ENCODE measurements at regions not wholly inside any gene's neighbourhood (a gene's known extent, or its start where the extent isn't known, plus 50 kb on each side); places are given as distances from the start of the nearest gene placed in this dataset.
"Not testable (repeated sequence)": the region's sequence is repeated elsewhere in the genome, so short reads cannot be mapped to it uniquely, and the experiment has no call there.

DNA sequence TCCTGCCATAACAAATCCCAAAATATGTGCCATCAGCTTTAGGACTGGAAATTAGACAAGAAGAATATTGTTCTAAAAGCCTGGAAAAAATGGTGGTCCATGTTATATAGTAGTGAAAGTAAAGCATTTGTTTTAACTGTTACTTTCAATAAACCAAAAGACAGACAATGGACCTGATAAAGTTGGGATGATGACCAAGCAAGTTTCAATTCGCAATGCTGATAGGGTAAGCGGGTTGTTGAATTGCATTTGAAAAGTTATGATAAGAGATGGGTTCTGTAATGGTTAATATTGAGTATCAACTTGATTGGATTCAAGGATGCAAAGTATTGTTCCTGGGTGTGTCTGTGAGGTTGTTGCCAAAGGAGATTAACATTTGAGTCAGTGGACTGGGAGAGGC is 131.9 kb upstream of the ZC3H12C start:
- intact Hi-C loops (cut with DNase I) = no loop called here
- H3K9ac ChIP-seq (ENCODE audit: low read depth in 2 of 2, low read length in 2 of 2) = no peak overlapping the region
- no peaks in the 10 kb centered on the region for H3K27me3 ChIP-seq
- TF ChIP-seq CTCF (IDR thresholded peaks at IDR 0.05) = no peak
- no peak for DNase-seq
- H3K9me3 ChIP-seq = no peaks in the 10 kb centered on the region
- no peaks in the 10 kb centered on the region for H3K4me1 ChIP-seq
- H3K36me3 ChIP-seq = no peaks in the 10 kb centered on the region
- no peak overlapping the region for H3K27ac ChIP-seq
- H3K4me3 ChIP-seq = no peak overlapping the region

- no peaks in the 10 kb centered on the region for H3K36me3 ChIP-seq
- TF ChIP-seq CTCF (IDR thresholded peaks at IDR 0.05) = no peak
Observed at GRCh38 chr11:109963101-109963500, 130.1 kb upstream of the ZC3H12C start.

DNA sequence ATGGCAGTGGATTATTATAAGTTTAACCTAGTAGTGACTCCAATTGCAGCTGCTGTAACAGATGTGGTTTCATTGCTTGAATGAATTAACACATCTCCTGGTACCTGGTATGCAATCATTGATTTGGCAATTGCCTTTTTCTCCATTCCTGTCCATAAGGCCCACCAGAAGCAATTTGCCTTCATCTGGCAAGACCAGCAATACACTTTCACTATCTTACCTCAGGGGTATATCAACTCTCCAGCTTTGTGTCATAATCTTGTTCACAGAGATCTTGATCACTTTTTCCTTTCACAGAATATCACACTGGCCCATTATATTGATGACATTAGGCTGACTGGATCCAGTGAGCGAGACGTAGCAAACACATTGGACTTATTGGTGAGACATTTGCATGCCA is 128.7 kb upstream of the ZC3H12C start:
- H3K4me3 ChIP-seq = no peak overlapping the region
- H3K27ac ChIP-seq = no peak overlapping the region
- no peaks in the 10 kb centered on the region for H3K36me3 ChIP-seq
- H3K27me3 ChIP-seq = no peaks in the 10 kb centered on the region
- no peaks in the 10 kb centered on the region for H3K4me1 ChIP-seq
- no peak for TF ChIP-seq CTCF (IDR thresholded peaks at IDR 0.05)
- intact Hi-C loops (cut with DNase I) = no loop called here
- H3K9me3 ChIP-seq = no peaks in the 10 kb centered on the region
- H3K9ac ChIP-seq (ENCODE audit: low read depth in 2 of 2, low read length in 2 of 2) = no peak overlapping the region
- DNase-seq = no peak

More at GRCh38 chr11:109963101-109963500, 130.1 kb upstream of the ZC3H12C start:
- H3K4me3 ChIP-seq = no peak overlapping the region
- no peaks in the 10 kb centered on the region for H3K27me3 ChIP-seq
- intact Hi-C loops (cut with DNase I) = no loop called here
- H3K27ac ChIP-seq = no peak overlapping the region
- H3K4me1 ChIP-seq = no peaks in the 10 kb centered on the region
- DNase-seq = no peak
- no peaks in the 10 kb centered on the region for H3K9me3 ChIP-seq
- no peak overlapping the region for H3K9ac ChIP-seq (ENCODE audit: low read depth in 2 of 2, low read length in 2 of 2)

GRCh38 chr11:109965445-109965844 is 127.7 kb upstream of the ZC3H12C start:
- H3K9ac ChIP-seq (ENCODE audit: low read depth in 2 of 2, low read length in 2 of 2); H3K4me3 ChIP-seq; H3K9me3 ChIP-seq; H3K36me3 ChIP-seq; intact Hi-C loops (cut with DNase I); H3K4me1 ChIP-seq; DNase-seq; H3K27me3 ChIP-seq; H3K27ac ChIP-seq: not testable (repeated sequence)

DNA sequence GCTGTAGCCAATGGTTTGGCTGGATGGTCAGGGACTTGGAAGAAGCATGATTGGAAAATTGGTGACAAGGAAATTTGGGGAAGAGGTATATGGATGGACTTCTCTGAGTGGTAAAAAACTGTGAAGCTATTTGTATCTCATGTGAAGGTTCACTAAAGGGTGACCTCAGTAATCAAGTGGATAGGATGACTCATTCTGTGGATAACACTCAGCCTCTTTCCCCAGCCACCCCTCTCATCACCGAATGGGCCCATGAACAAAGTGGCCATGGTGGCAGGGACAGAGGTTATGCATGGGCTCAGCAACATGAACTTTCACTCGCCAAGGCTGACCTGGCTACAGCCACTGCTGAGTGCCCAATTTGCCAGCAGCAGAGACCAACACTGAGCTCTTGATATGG is 127.3 kb upstream of the ZC3H12C start:
- intact Hi-C loops (cut with DNase I) = not testable (repeated sequence)

DNA sequence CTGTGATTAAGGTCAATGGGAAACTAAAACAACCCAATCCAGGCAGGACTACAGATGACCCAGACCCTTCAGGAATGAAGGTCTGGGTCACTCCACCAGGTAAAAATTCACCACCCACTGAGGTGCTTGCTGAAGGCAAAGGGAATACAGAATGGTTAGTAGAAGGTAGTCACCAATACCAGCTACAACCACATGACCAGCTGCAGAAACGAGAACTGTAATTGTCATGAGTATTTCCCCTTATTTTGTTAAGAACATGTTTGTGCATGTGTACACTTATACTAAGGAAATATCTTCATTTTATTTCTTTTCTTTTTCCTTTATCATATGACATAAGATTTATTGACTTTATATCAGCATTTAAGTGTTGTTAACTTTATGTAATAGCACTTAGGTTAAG is 126.1 kb upstream of the ZC3H12C start:
- H3K27me3 ChIP-seq; H3K36me3 ChIP-seq; H3K27ac ChIP-seq; H3K4me1 ChIP-seq; DNase-seq; H3K9ac ChIP-seq (ENCODE audit: low read depth in 2 of 2, low read length in 2 of 2); intact Hi-C loops (cut with DNase I); H3K4me3 ChIP-seq; H3K9me3 ChIP-seq: not testable (repeated sequence)

More for the DNA sequence above, 127.3 kb upstream of the ZC3H12C start:
- H3K27ac ChIP-seq; H3K4me1 ChIP-seq; H3K9me3 ChIP-seq; DNase-seq; H3K36me3 ChIP-seq; H3K4me3 ChIP-seq; H3K9ac ChIP-seq (ENCODE audit: low read depth in 2 of 2, low read length in 2 of 2); H3K27me3 ChIP-seq: not testable (repeated sequence)

GRCh38 chr11:109968299-109968698 is 124.9 kb upstream of the ZC3H12C start:
- Histone ChIP-seq H3K4me1 (no peaks in the 10 kb centered on the region), H3K27ac (no peak overlapping the region), H3K9me3 (no peaks in the 10 kb centered on the region), H3K27me3 (no peaks in the 10 kb centered on the region), H3K36me3 (no peaks in the 10 kb centered on the region), H3K9ac (ENCODE audit: low read depth in 2 of 2, low read length in 2 of 2) (no peak overlapping the region), H3K4me3 (no peak overlapping the region)
- TF ChIP-seq CTCF (IDR thresholded peaks at IDR 0.05) = no peak
- intact Hi-C loops (cut with DNase I) = no loop called here
- no peak for DNase-seq
